Caco-2 (cell line): ENCODE measurements at regions not wholly inside any gene's neighbourhood (a gene's known extent, or its start where the extent isn't known, plus 50 kb on each side); places are given as distances from the start of the nearest gene placed in this dataset.

Experiments
- BruUV-seq: library from RNA; stranded (reverse); fragments of 400-500 nt; replicated peaks from 2 replicates; lab custom pipeline; 2021; lab: Mats Ljungman, UMichigan
- CTCF ChIA-PET: fragments of 300-600 bp; sonication (Branson Sonifier 250); formaldehyde crosslinking; loops from one replicate; lab custom pipeline; 2022; ENCODE audit warnings: antibody characterized with exemption; lab: Charles Lee
- POLR2A ChIA-PET: fragments of 300-600 bp; sonication (Branson Sonifier 250); formaldehyde crosslinking; loops from one replicate; lab custom pipeline; 2022; ENCODE audit warnings: antibody characterized with exemption; lab: Charles Lee
- DNase-seq, 2 experiments: peaks; one replicate each; pipeline versions ENCODE4 v3.0.0 to v3.0.0-alpha.2; 2020 to 2022
- H3K27me3 ChIP-seq: replicated peaks from 2 replicates; pipeline ENCODE4 v1.6.0; 2011; ENCODE audit warnings: low read length; ENCODE audit not compliant: control insufficient read depth, insufficient read depth
- H3K36me3 ChIP-seq: 2 replicates; pipeline ENCODE4 v1.5.1; 2011; ENCODE audit warnings: low read length; ENCODE audit not compliant: control insufficient read depth, insufficient read depth
- H3K4me1 ChIP-seq: fragments of 250-450 bp; sonication (Bioruptor Pico); 2 replicates; pipeline ENCODE4 v1.5.1; 2020; ENCODE audit warnings: mild to moderate bottlenecking
- H3K4me3 ChIP-seq: 2 replicates; pipeline ENCODE4 v1.5.1; 2011; ENCODE audit warnings: low read depth, mild to moderate bottlenecking, control low read depth, low read length
- H3K9me3 ChIP-seq: fragments of 250-450 bp; sonication (Bioruptor Pico); 2 replicates; pipeline ENCODE4 v1.5.1; 2020; ENCODE audit warnings: mild to moderate bottlenecking, moderate library complexity
- H3K27ac Mint-ChIP-seq: one replicate; pipeline ENCODE4 v1.8.0; 2022; ENCODE audit warnings: mixed read lengths; ENCODE audit not compliant: unreplicated experiment
- H3K27me3 Mint-ChIP-seq: one replicate; pipeline ENCODE4 v1.8.0; 2022; ENCODE audit warnings: mixed read lengths; ENCODE audit not compliant: insufficient read depth, unreplicated experiment
- H3K36me3 Mint-ChIP-seq: one replicate; pipeline ENCODE4 v1.8.0; 2022; ENCODE audit warnings: mild to moderate bottlenecking, mixed read lengths; ENCODE audit not compliant: insufficient read depth, unreplicated experiment
- H3K4me1 Mint-ChIP-seq: one replicate; pipeline ENCODE4 v1.8.0; 2022; ENCODE audit warnings: low read depth, mixed read lengths; ENCODE audit not compliant: unreplicated experiment
- H3K4me3 Mint-ChIP-seq: one replicate; pipeline ENCODE4 v1.8.0; 2022; ENCODE audit warnings: mild to moderate bottlenecking, moderate library complexity, mixed read lengths; ENCODE audit not compliant: unreplicated experiment
- H3K9me3 Mint-ChIP-seq: one replicate; pipeline ENCODE4 v1.8.0; 2022; ENCODE audit warnings: mixed read lengths; ENCODE audit not compliant: unreplicated experiment
- CTCF ChIP-seq, 2 experiments: fragments of 200-600 bp in 1 of 2; IDR thresholded peaks; 1 replicate in 1 of 2; 2 replicates in 1 of 2; pipeline versions ENCODE4 v1.5.1 to v1.8.0; 2011 to 2022; ENCODE audit warnings: antibody characterized with exemption in 1 of 2, control low read depth in 1 of 2, inconsistent platforms in 1 of 2, low read depth in 1 of 2, low read length in 1 of 2, mild to moderate bottlenecking in 1 of 2, moderate library complexity in 1 of 2; ENCODE audit not compliant: insufficient read depth in 1 of 2, severe bottlenecking in 1 of 2, unreplicated experiment in 1 of 2
- intact Hi-C: fragments of 100-400 bp; cut with micrococcal nuclease; formaldehyde crosslinking; loops from one replicate; pipeline ENCODE4 v1.10.0; 2022; ENCODE audit not compliant: unreplicated experiment

GRCh38 chr11:110948112-110948511 lies 235.9 kb upstream of the ARHGAP20 start:
- Histone ChIP-seq H3K36me3 (no peaks in the 10 kb centered on the region), H3K27me3 (no peaks in the 10 kb centered on the region), H3K9me3 (peaks cover 6% of the 10 kb centered on the region; the same call in 1 of the 2 replicates), H3K4me1 (no peaks in the 10 kb centered on the region), H3K4me3 (no peak overlapping the region)
- peaks cover 9% of the 10 kb centered on the region for H3K27me3 Mint-ChIP-seq
- CTCF ChIA-PET: no interaction called here
- H3K4me1 Mint-ChIP-seq: no peaks in the 10 kb centered on the region
- DNase-seq: no peak
- H3K27ac Mint-ChIP-seq: no peak overlapping the region
- H3K36me3 Mint-ChIP-seq: no peaks in the 10 kb centered on the region
- POLR2A ChIA-PET: no interaction called here
- no TSS peak for BruUV-seq
- TF ChIP-seq CTCF (IDR thresholded peaks at IDR 0.05; ENCODE audit: insufficient read depth in 1 of 2, low read depth in 1 of 2, low read length in 1 of 2, severe bottlenecking in 1 of 2, unreplicated experiment in 1 of 2): no peak
- H3K4me3 Mint-ChIP-seq: no peak overlapping the region
- intact Hi-C loops: no loop called here
- peaks cover 10% of the 10 kb centered on the region for H3K9me3 Mint-ChIP-seq

- no peaks in the 10 kb centered on the region for H3K36me3 ChIP-seq
- peaks cover 6% of the 10 kb centered on the region; the same call in 1 of the 2 replicates for H3K9me3 ChIP-seq
- H3K4me1 ChIP-seq: no peaks in the 10 kb centered on the region
- no TSS peak for BruUV-seq
- no peak for TF ChIP-seq CTCF (IDR thresholded peaks at IDR 0.05; ENCODE audit: insufficient read depth in 1 of 2, low read depth in 1 of 2, low read length in 1 of 2, severe bottlenecking in 1 of 2, unreplicated experiment in 1 of 2)
- H3K27me3 Mint-ChIP-seq: peaks cover 12% of the 10 kb centered on the region
- ChIA-PET POLR2A (no interaction called here), CTCF (no interaction called here)
- H3K27ac Mint-ChIP-seq: no peak overlapping the region
- H3K4me3 ChIP-seq: no peak overlapping the region
- no peak overlapping the region for H3K4me3 Mint-ChIP-seq
- DNase-seq: no peak
- no peaks in the 10 kb centered on the region for H3K27me3 ChIP-seq
- intact Hi-C loops: no loop called here
- peaks cover 10% of the 10 kb centered on the region for H3K9me3 Mint-ChIP-seq
- no peaks in the 10 kb centered on the region for H3K36me3 Mint-ChIP-seq
- H3K4me1 Mint-ChIP-seq: no peaks in the 10 kb centered on the region
These were observed 234.9 kb upstream of the ARHGAP20 start for GRCh38 chr11:110947096-110947495.

GRCh38 chr11:110939471-110939870 lies 227.2 kb upstream of the ARHGAP20 start:
- peaks cover 12% of the 10 kb centered on the region for H3K27me3 Mint-ChIP-seq
- H3K4me1 Mint-ChIP-seq: no peaks in the 10 kb centered on the region
- Histone ChIP-seq H3K9me3 (no peaks in the 10 kb centered on the region), H3K4me1 (no peaks in the 10 kb centered on the region), H3K27me3 (no peaks in the 10 kb centered on the region), H3K4me3 (no peak overlapping the region), H3K36me3 (no peaks in the 10 kb centered on the region)
- no peak overlapping the region for H3K4me3 Mint-ChIP-seq
- DNase-seq: no peak
- POLR2A ChIA-PET: no interaction called here
- intact Hi-C loops: no loop called here
- TF ChIP-seq CTCF (IDR thresholded peaks at IDR 0.05; ENCODE audit: insufficient read depth in 1 of 2, low read depth in 1 of 2, low read length in 1 of 2, severe bottlenecking in 1 of 2, unreplicated experiment in 1 of 2): no peak
- CTCF ChIA-PET: no interaction called here
- no peaks in the 10 kb centered on the region for H3K9me3 Mint-ChIP-seq
- BruUV-seq: no TSS peak
- H3K27ac Mint-ChIP-seq: no peak overlapping the region
- H3K36me3 Mint-ChIP-seq: no peaks in the 10 kb centered on the region
